HEK293T (cell line): ENCODE measurements at regions not wholly inside any gene's neighbourhood (a gene's known extent, or its start where the extent isn't known, plus 50 kb on each side); places are given as distances from the start of the nearest gene placed in this dataset.

Source experiments
- ARNT ChIP-seq: fragments of 450-650 bp; IDR thresholded peaks from 2 replicates; pipeline ENCODE4 v1.6.1; 2017; ENCODE audit warnings: mild to moderate bottlenecking
- FOXA1 ChIP-seq: fragments of 450-650 bp; IDR thresholded peaks from 2 replicates; pipeline ENCODE4 v1.6.1; 2016; ENCODE audit warnings: mild to moderate bottlenecking
- L3MBTL2 ChIP-seq: fragments of 450-650 bp; conservative IDR thresholded peaks from 2 replicates; pipeline ENCODE4 v1.6.1; 2016; ENCODE audit warnings: mild to moderate bottlenecking
- LEF1 ChIP-seq: fragments of 450-650 bp; IDR thresholded peaks from 2 replicates; pipeline ENCODE4 v1.6.1; 2017; ENCODE audit warnings: mild to moderate bottlenecking, borderline replicate concordance
- NFRKB ChIP-seq: fragments of 450-650 bp; IDR thresholded peaks from 2 replicates; pipeline ENCODE4 v1.6.1; 2016; ENCODE audit warnings: mild to moderate bottlenecking, moderate library complexity
- PKNOX1 ChIP-seq: fragments of 450-650 bp; IDR thresholded peaks from 2 replicates; pipeline ENCODE4 v1.6.1; 2016
- SP1 ChIP-seq: fragments of 450-650 bp; IDR thresholded peaks from 2 replicates; pipeline ENCODE4 v1.6.1; 2017
- SUZ12 ChIP-seq: fragments of 450-650 bp; IDR thresholded peaks from 2 replicates; pipeline ENCODE4 v1.6.1; 2016; ENCODE audit warnings: mild to moderate bottlenecking
- ZNF384 ChIP-seq: fragments of 450-650 bp; IDR thresholded peaks from 2 replicates; pipeline ENCODE4 v1.6.1; 2016

- no peak for TF ChIP-seq SUZ12
- TF ChIP-seq FOXA1, result no peak
- TF ChIP-seq NFRKB, result no peak
- TF ChIP-seq L3MBTL2, result no peak
- no peak for TF ChIP-seq SP1
- TF ChIP-seq LEF1, result no peak
- no peak for TF ChIP-seq PKNOX1
- no peak for TF ChIP-seq ARNT
- TF ChIP-seq ZNF384, result no peak
Measured at GRCh38 chr21:16250273-16250672, 520.5 kb downstream of the USP25 start.
